ENCODE measurements at regions not wholly inside any gene's neighbourhood (a gene's known extent, or its start where the extent isn't known, plus 50 kb on each side); places are given as distances from the start of the nearest gene placed in this dataset.

DNA sequence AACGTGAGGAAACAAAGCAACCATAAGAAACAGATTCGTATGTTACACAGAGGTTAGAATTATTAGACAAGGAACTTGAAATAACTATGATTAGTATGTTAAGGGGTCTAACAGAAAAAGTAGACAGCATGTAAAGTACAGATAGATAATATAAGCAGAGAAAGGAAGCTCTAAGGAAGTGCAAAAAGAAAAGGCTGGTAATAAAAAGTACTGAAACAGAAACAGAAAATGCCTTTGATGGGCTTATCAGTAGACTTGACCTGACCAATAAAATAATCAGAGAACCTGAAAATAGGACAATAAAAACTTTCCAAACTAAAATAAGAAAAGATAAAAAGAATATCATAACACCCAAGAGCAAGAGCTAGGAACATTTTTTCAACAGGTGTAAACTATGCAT lies 225.8 kb downstream of the RND3 start:
- DNase-seq = no peak
- H3K27me3 ChIP-seq = no peaks in the 10 kb centered on the region
- H3K4me3 ChIP-seq = no peak overlapping the region
- no peak for TF ChIP-seq POLR2A (IDR thresholded peaks at IDR 0.05)
- TF ChIP-seq, protein P1, sequence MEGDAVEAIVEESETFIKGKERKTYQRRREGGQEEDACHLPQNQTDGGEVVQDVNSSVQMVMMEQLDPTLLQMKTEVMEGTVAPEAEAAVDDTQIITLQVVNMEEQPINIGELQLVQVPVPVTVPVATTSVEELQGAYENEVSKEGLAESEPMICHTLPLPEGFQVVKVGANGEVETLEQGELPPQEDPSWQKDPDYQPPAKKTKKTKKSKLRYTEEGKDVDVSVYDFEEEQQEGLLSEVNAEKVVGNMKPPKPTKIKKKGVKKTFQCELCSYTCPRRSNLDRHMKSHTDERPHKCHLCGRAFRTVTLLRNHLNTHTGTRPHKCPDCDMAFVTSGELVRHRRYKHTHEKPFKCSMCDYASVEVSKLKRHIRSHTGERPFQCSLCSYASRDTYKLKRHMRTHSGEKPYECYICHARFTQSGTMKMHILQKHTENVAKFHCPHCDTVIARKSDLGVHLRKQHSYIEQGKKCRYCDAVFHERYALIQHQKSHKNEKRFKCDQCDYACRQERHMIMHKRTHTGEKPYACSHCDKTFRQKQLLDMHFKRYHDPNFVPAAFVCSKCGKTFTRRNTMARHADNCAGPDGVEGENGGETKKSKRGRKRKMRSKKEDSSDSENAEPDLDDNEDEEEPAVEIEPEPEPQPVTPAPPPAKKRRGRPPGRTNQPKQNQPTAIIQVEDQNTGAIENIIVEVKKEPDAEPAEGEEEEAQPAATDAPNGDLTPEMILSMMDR (IDR thresholded peaks at IDR 0.05) = no peak
- intact Hi-C loops (cut with DNase I; ENCODE audit: low total_unique reads) = no loop called here
- no peaks in the 10 kb centered on the region for H3K9me3 ChIP-seq
- H3K4me1 ChIP-seq = no peaks in the 10 kb centered on the region
- no peak overlapping the region for H3K27ac ChIP-seq
- H3K36me3 ChIP-seq = no peaks in the 10 kb centered on the region

DNA sequence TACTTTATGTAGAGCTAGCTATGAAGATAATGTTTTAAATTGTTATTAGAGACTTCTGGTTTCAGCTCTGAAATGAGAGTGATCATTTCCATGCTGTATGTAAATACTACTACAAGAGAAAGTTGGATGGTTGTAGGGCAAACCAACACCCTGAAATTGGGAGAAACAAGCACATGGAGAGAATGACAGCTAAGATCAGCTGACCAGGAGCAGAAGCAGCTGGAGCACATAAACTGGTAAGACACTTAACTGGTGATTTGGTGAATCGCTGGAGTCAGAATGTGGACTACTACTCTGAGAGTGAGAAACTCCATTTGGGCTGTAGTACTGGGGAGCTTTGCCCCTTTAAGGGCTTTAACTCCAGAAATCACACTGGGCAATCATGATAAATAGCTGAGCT lies 226.8 kb downstream of the RND3 start:
- Histone ChIP-seq H3K9me3 (no peaks in the 10 kb centered on the region), H3K27me3 (no peaks in the 10 kb centered on the region), H3K4me1 (no peaks in the 10 kb centered on the region), H3K36me3 (no peaks in the 10 kb centered on the region), H3K4me3 (no peak overlapping the region), H3K27ac (no peak overlapping the region)
- intact Hi-C loops (cut with DNase I; ENCODE audit: low total_unique reads) = no loop called here
- DNase-seq = no peak
- TF ChIP-seq POLR2A (IDR thresholded peaks at IDR 0.05) = no peak
- TF ChIP-seq, protein P1 (IDR thresholded peaks at IDR 0.05) = no peak

DNA sequence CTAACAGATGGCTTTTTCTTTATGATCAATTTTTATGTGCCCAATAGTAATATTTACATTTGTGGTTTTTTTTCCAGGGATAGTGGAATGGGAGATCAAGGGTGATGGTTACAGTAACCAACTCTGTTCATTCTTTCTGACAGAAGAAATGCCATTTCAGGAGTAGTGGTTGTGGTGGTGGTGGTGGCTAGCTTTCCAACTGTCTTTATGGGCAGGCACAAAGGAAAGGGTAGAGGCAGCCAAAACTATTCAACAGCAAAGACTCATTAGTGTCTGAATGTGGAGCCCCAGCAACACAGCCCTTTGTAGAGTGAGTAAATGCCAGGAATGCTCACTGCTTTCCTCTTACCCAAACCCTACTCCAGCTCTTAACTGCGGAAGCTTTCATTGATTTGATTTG lies 227.7 kb downstream of the RND3 start:
- no peak for TF ChIP-seq POLR2A (IDR thresholded peaks at IDR 0.05)
- TF ChIP-seq, protein P1 (IDR thresholded peaks at IDR 0.05) = no peak
- Histone ChIP-seq H3K27ac (no peak overlapping the region), H3K9me3 (no peaks in the 10 kb centered on the region), H3K27me3 (no peaks in the 10 kb centered on the region), H3K4me1 (no peaks in the 10 kb centered on the region), H3K4me3 (no peak overlapping the region), H3K36me3 (no peaks in the 10 kb centered on the region)
- DNase-seq = no peak
- intact Hi-C loops (cut with DNase I; ENCODE audit: low total_unique reads) = no loop called here

DNA sequence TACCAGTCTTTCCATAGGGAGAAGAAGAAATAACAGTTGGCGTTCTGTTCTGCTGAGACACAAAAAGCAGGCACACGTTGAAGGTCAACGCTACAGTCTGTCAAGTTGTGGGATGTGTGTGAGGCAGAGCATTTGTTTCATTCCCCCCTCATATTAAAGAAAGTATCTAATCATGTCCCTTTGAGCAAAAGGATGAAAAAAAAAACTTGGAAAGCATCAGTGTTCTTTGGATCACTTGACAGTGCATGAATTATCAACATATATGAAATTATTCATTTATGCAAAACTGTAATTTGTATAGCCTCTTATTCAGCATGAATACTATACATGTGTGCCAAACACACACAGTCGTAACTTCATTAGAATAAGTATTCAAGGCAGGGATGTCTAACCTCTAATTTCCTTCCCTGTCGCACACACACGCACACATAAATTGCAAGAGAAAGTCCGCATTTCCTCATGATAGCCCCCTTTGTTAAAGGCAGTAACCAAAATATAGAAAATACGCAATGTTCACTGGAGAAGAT lies 228.6 kb downstream of the RND3 start:
- TF ChIP-seq POLR2A (IDR thresholded peaks at IDR 0.05) = no peak
- TF ChIP-seq, protein P1 (IDR thresholded peaks at IDR 0.05) = no peak
- Histone ChIP-seq H3K27ac (no peak overlapping the region), H3K9me3 (no peaks in the 10 kb centered on the region), H3K4me3 (no peak overlapping the region), H3K4me1 (no peaks in the 10 kb centered on the region), H3K27me3 (no peaks in the 10 kb centered on the region), H3K36me3 (no peaks in the 10 kb centered on the region)
- no peak for DNase-seq
- intact Hi-C loops (cut with DNase I; ENCODE audit: low total_unique reads) = no loop called here

DNA sequence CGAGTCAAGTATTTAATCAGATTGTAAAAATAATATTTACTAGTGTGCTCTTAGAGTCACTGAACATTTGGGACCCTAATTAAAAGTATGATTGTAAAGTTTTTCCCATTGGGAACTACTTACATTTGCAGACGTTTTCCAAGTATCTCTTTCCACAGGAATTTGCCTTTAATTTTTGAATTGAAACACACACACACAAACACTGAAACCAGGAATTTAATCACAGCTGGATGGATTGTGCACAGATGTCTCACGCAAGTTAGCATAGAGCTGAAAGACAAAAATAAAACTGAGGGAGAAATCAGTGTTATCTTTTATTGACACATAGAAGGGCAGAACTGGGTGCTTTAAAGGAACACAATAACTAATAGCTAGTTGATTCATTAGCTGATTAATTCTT lies 230.7 kb downstream of the RND3 start:
- intact Hi-C loops (cut with DNase I; ENCODE audit: low total_unique reads) = no loop called here
- Histone ChIP-seq H3K4me1 (no peaks in the 10 kb centered on the region), H3K36me3 (no peaks in the 10 kb centered on the region), H3K27me3 (no peaks in the 10 kb centered on the region), H3K9me3 (no peaks in the 10 kb centered on the region), H3K27ac (no peak overlapping the region), H3K4me3 (no peak overlapping the region)
- TF ChIP-seq POLR2A (IDR thresholded peaks at IDR 0.05) = no peak
- TF ChIP-seq, protein P1 (IDR thresholded peaks at IDR 0.05) = no peak
- no peak for DNase-seq
